GM18505 (cell line): ENCODE measurements at regions not wholly inside any gene's neighbourhood (a gene's known extent, or its start where the extent isn't known, plus 50 kb on each side); places are given as distances from the start of the nearest gene placed in this dataset.
A peak's percentile ranks its signal among the peaks of the same experiment; 100 is the strongest.

ENCODE experiments used
- ATAC-seq: cut with Tn5 transposase; IDR thresholded peaks from one replicate; pipeline ENCODE4 v1.9.1; 2021; ENCODE audit not compliant: unreplicated experiment
- POLR2A ChIP-seq: IDR thresholded peaks from 4 replicates; pipeline ENCODE4 v1.6.1; 2011; ENCODE audit warnings: borderline replicate concordance; ENCODE audit not compliant: insufficient read depth, insufficient read length; ENCODE audit errors: extremely low read depth

DNA sequence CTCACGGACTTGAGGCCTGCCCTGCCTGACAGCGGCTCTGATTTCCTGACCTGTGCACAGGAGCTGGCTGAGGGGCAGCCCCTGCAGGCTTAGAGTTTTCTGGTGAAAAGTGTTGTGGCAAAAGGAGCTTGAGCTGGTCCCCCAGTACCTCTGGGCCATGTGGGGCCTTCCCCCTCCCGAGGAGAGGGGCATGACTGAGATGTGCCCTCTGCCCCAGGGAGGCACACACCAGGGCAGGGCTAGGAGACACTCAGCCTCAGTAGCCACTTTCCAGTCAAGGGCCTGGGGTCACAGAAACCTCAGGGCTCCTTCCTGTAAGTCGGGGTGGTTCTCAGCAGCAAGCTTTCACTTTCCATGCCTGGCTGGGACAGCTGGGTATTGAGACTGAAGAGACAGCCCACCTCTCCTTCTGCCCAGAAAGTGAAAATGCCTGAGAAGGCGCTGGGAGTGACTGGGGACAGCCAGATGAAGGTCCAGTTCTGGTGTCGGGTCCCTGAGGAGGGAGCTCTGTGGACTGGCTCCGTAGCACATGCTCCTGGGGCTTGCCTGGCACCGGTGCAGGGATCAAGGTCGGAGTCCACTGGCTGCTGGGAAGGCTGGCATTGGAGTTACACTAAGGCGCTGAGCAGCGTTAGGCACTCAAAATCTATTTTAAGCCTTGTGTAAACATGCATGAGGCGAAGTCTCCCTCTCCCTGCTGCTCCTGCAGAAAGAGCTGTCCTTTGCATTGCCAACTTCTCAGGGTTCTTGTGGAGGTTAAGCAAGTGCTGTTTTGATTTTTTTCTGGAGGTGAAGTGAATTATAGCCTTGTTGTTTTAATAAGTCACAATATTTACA lies 394.9 kb downstream of the GADD45G start:
- TF ChIP-seq POLR2A = peak; percentile 63
- peak; percentile 94 for ATAC-seq

- no peak for TF ChIP-seq POLR2A
Observed at GRCh38 chr9:90000925-90001324, 396.1 kb downstream of the GADD45G start.

GRCh38 chr9:90001747-90002146 lies 396.9 kb downstream of the GADD45G start:
- no peak for TF ChIP-seq POLR2A
- no peak for ATAC-seq

More at GRCh38 chr9:90000925-90001324, 396.1 kb downstream of the GADD45G start:
- ATAC-seq = no peak

DNA sequence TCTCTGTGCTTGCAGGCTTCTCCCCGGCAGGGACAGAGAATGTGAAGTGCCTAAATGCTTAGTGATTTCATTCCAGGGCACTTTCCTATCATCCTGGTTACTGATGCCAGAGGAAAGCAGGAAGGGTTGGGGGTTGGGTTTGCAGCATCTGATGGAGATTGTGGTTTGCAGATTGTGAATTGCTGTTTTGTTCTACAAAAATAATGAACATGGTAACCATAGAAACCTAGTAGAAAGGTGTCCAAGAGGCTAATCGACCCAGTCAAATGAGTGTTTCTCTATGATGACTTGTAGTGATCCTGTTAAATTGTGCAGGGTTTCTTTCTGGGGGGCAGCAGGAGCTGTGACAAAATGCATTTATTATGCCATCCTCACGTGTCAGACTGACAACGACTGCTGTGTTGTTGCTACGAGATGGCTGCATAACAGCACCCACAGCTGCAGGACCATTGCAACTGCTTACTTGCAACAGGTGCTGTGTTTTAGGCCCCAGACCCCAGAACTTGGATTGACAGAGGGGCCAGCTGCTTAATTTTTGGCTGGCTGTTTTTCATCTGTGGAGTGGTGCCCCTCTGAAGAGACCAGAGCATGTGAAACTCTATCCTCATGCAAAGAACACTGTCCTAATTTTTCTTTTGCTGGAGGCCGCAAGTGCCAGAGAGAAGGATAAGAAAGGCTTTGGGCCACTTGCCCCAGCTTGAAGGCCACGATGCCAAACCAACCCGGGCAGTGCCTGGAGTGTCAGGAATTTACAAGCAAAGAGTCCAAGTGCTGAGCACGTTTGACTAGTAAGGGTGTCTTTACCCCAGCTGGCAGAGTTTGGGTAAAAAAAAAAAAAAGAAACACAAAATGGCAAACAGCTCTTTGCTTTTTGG lies 397.8 kb downstream of the GADD45G start:
- TF ChIP-seq POLR2A = no peak
- ATAC-seq = no peak

DNA sequence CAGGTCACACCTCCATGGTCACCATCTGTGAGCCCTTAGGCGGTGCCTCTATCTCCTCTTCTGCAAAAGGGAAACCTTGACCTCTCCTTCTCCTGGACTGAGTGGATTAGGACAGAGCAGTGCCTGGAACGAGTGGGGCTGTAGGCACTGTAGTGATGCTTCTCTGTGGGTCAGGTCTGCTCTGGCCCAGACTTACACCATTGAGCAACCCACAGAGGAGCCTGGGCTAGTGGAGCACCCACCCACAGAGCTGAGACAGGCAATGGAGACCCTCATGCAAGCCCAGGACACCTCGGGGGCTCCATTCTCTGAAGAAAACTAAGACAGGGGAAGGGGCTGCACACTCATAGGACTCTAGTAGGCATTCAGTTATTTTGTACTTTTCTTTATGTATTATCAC lies 400.6 kb downstream of the GADD45G start:
- ATAC-seq = no peak
- TF ChIP-seq POLR2A = no peak

DNA sequence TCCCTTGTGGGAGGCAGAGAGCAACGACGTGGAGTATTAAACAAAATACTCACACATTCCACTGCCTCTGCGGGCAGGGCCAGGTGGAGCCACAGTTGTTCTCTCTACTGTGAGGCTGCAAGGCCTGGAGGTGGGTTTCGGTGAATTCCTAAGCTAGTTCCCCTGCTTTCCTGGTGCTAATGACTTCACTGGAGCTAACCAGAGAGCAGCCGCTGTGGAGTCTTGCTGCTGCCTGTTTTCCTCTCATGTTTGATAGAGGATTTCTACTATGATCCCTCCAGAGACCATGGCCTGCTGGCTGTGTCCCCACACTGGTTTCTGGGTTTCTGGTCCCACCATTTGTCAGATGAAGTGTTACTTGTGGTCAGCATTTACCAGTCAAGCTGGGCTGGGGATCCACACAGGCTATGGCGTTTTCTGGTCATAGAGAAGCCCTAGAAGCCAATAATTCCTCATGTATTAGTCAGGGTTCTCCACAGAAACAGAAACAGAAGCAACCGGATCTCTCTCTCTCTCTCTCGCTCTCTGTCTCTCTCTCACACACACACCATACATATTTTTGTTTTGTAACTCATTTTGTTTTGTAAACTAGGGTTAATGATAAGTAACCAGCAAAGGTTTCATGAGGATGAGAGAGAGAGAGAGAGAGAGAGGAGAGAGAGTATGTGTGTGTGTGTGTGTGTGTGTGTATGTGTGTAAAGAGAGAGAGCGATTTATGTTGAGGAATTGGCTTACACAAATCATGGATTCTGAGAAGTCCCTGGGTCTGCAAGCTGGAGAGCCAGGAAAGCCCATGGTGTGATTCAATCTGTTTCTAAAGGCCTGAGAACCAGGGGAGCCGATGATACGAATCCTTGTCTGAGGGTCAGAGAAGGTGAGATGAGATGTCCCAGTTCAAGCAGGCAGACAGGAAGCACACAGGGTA lies 403.0 kb downstream of the GADD45G start:
- ATAC-seq = no peak
- TF ChIP-seq POLR2A = no peak

- TF ChIP-seq POLR2A = no peak
- peak; percentile 55 for ATAC-seq
Observed at GRCh38 chr9:90009447-90009846, 404.6 kb downstream of the GADD45G start.

DNA sequence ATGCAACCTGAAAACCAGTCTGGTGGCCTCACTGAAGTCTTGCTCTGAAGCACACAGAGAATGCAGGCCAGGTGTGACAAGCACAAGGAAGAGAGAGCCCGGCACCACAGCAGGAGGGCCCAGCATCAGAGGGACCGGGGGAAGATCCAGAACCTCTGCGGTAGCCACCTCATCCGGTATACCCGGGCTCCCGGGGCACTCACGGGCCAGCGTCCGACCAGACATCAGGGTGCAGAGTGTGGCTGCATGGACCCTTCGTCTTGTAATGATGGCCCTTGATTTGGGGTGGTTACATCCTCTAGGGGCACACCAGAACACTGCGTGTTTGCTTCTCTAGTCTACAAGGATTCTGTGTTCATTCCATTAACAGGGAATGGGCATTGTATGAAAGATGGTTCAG lies 406.0 kb downstream of the GADD45G start:
- TF ChIP-seq POLR2A = no peak
- no peak for ATAC-seq

GRCh38 chr9:90012949-90013348 lies 408.1 kb downstream of the GADD45G start:
- ATAC-seq = no peak
- no peak for TF ChIP-seq POLR2A

DNA sequence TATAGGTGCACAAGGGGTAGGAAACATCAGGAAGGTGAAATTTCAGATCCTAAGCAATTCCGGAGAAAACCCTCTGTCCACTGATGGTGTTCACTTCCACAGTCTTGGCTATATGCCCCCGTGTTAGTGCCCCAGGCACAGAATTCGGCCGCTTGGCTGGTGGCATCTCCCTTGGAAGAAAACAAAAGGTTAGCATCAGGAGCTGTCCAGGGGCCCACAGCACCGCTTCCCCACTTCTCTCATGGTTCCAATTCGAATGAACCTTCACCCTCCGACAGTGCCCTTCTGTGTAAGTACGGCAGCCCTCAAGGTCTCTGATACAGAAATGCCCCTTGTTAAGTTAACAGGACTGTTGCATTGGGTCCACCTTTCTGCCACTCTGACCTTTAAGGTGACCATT lies 409.0 kb downstream of the GADD45G start:
- no peak for ATAC-seq

DNA sequence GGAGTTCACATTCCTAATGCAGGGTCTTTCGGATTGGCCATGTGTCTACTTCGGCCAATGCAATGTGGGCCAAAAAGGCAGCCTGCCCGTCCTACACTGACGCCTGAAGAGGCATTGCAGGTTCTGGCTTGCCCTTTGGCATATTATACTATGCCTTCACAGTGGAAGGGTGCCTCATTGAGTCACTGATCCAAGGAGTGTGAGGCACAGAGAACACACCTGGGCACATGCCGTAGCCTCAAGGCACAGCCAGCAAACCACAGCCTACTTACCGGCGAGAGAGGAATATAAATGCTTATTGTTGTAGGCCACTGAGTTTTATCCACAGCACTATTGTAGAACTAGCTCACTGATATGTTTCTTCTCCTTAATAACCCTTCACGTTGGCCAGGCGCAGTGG lies 409.6 kb downstream of the GADD45G start:
- no peak for TF ChIP-seq POLR2A
- ATAC-seq = no peak

More for the DNA sequence above, 409.0 kb downstream of the GADD45G start:
- no peak for TF ChIP-seq POLR2A

DNA sequence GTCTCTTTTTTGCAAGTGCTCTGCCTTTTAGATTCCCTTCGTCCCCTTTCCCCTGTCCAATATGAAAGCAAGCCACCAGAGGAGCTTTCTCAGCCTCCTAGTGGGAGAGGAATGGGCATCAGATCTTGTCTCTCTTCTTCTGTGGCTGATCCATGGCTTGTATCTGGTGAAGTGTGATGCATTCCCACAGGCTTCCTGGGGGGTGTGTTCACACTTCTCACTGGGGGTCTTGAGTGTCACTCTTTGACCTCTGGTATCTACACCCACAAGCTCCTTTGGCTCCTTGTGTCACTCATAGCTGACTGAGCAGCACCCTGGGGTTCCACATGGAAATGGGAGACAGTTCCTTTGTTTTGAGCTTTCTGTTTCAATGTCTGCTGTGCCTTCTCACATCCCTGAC lies 411.5 kb downstream of the GADD45G start:
- no peak for ATAC-seq
- TF ChIP-seq POLR2A = no peak

DNA sequence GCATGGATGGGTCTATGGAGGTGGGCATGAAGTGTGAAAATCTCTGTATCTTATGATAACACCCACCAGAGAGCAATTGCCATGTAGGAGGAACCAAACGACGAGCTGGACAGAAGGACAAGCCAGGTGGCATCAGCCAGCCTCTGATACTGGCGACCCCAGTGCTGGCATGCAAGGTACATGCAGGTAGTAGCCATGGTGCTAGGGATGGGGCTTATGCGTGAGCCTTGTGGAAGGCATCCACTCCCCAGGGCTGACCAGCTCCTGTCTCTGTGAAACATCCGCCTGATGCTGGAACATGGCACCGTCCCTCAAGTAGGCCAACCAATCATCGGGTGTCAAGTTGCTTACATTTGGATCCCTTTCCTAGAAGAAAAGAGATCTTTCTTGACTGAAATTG lies 412.9 kb downstream of the GADD45G start:
- ATAC-seq = no peak
- no peak for TF ChIP-seq POLR2A
